Activated T-cell treated with anti-CD3 and anti-CD28 coated beads for 4 hours (primary cell): ENCODE measurements at regions not wholly inside any gene's neighbourhood (a gene's known extent, or its start where the extent isn't known, plus 50 kb on each side); places are given as distances from the start of the nearest gene placed in this dataset.

Source experiments
- DNase-seq: peaks from one replicate; pipeline ENCODE4 v3.0.0-alpha.2; 2020

DNA sequence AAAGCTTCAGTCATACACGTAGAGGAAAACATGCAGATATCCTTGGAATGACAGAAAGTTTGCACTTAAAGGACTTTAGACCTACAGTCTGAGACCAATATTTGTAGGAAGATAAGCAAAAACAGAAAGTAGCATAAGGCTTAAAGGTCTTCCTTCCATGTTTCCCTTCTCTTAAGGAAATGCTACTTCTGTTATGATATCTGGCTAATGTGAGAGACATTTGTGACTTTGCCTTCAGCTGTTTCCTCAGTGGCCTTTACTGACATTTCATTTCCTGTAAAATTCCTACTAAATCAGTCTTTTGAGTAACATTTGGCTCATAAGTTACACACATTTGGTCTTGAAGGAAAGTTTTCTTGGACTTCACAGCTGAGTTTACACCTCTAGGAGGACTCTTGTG lies 713.4 kb downstream of the TBC1D32 start:
- no peak for DNase-seq

DNA sequence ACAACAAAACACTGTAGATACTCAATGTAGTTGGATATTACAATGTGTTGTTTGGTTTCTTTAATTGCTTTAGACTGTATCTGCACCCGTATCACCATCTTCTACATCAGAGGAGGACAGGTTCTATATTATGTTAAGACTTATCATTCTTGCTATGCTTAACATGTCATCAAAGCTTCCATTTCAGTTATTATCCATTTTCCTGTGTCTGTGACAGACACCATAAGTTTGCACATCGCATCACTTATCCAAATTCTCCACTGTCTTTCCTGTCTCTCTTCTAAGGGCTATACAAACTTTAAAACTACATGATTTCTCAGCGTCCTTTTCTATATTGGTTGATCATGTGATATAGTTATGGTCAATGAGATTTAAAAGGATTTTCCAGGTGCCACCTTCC lies 719.0 kb downstream of the TBC1D32 start:
- no peak for DNase-seq

DNA sequence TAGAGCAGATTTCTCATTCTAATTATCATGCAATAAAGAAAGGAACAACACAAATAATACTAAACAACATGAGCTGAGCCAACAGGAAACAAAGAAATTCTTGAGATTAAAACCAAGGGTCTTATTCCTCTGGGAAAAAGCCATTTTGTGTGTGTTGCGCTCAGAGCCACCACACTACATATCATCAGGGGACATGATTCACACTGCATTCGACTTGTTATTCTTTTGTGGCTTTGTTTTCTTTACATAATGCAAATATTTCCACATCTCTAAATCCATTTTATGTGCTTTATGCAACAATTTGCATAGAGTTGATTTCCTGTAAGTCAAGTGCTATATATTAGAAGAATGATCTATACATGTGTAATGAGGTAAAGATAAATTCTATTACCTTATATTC lies 719.6 kb downstream of the TBC1D32 start:
- no peak for DNase-seq

DNA sequence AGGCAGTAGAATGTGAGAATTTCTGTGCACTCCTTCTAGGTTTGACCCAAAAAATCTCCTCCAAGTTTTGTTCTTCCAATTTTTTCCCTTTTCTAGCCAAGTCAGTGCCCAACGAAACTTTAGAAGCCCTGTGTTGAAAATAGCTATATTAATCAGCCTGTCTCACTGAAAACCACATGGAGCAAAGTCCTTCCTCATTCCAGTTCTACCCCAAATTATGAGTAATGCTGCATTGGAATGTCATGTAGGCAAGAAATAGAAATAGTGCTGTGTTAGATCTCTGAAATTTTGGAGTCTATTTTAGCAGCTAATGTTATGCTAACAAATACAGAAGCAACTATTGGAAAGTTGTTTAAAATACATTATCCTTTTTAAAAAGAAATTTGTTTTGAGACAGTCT lies 725.5 kb downstream of the TBC1D32 start:
- no peak for DNase-seq

DNA sequence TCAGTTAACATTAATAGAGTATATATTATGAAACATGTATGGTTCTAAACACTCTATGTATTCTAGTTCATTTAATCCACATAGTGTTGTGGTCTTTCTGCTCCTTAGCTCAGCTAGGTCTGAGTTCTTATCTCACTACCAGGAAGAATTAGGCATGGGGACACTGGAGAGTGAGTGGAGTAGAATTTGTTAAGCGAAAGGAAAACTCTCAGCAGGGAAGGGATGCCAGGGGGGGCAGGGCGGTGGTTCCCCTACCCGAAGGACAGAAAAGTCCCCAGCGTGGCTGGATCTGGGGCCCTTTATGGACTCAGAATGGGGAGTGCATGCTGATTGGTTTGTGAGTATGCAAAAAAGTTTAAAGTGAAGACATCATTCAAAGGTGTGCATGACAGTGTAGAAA lies 727.5 kb downstream of the TBC1D32 start:
- DNase-seq = no peak

DNA sequence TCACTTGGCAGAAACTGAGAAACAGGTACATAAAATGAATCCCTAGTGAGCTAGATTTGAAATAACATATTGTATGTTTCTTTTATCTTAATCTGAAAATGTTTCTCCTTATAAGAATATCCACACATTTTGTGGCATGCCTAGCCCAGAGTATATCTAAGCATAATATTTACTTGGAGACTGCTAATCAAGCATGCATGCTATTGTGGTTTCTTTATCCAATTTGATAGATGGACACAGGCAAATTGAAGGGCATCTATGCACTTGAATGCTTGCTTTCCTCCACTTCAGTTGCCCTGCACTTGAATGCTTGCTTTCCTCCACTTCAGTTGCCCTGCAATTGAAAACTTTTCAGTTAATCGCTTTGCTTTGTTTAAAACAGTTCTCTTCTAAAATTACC lies 729.8 kb downstream of the TBC1D32 start:
- DNase-seq = no peak

DNA sequence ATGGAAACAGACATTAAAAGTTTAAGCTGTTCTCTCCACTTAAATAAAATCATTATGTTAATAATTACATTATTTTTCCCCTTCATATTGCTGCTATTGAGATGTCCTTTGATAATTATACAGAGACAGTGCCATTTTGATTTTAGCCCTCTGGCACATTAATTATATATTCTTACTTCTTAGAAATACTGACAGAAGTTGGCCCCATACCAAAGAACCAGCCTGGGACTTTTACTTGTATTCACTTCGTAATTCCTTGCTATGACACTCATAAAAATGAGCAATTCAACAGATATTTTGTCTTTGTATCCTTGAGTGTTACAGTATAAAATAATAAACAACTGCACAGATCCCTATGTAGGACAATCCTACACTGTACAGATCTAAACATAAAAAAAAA lies 743.7 kb downstream of the TBC1D32 start:
- no peak for DNase-seq

DNA sequence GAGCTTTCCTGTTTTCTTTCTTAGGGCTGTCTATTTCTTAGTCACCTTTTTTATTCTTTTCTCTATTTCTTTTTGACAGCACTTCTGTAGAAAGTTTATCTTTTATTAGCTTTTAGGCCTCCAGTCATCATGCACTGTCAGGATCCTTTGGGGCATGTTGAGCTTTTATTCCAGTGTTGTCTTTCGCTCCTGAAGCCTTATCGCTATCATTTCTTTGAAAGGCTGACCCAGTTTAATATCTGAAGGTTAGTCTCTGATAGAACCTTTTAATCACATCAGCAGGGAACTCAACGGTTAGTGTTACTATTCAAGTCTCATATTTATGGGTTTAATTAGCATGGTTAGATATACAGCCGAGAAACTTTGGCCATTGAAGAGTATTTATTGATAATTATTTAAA lies 745.9 kb downstream of the TBC1D32 start:
- DNase-seq = no peak

DNA sequence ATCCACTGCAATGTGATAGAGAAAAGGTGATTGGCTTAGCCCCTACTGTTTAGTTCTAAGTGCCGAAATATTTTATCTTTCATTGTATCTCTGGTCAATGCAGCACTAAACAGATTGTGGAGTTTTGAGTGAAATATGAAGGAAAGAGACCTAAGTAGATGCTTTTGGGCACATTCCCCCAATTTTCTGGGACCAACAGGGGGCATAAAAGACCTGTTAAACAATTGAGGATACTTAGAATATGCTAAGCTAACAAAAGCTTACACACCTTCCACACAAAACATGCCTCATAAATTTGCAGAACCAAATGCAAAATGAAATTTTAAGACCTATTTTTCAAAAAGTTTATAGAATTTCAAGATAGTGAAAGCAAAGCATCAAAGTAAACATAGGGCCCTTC lies 746.9 kb downstream of the TBC1D32 start:
- no peak for DNase-seq

DNA sequence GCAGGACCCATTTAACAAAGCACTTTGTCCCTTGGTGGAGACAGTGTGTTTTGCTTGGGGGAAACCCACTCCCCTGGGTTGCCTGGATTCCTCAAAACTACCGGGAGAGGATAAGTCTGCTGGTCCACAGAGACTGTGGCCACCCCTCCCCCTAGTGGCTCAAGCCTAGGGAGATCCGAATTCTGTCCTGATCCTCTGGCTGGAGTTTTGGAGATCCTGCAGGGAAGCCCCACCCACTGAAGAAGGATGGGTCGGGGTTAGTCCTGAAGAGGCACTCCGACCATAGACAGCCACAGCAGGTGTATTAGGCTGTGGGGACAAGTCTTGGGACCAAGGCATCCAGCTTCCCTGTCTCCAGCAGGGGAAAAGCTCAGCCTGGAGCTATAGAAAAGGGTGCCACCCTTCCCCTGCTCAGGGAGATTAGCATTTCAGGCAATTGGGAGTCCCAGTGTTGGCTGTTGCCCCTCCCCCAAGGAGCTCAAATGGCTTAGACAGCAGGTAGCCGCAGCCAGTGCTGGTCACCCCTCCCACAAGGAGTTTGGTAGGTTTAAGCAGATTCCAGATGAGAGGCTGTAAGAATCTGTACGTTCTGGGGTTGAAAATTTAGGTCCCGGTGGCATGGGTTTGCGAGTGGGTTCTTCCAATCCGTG lies 750.0 kb downstream of the TBC1D32 start:
- no peak for DNase-seq

DNA sequence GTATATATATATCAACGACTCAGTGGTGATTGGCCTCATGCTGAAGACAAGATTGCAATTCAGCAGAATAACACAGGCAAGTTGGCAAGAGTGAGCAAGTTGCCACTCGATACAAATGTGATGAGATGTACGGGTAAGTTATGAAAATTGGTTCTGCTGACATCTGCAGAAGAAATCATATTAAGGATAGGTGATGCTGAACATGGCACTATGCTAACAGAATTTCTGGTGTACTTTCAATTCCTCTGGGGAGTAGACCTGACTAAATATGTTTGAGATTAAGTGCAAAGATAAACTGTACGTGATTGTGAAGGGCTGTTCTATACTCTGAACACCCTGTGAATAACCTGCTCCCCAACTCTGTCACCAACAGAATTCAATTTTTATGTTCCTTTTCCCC lies 758.2 kb downstream of the TBC1D32 start:
- no peak for DNase-seq

DNA sequence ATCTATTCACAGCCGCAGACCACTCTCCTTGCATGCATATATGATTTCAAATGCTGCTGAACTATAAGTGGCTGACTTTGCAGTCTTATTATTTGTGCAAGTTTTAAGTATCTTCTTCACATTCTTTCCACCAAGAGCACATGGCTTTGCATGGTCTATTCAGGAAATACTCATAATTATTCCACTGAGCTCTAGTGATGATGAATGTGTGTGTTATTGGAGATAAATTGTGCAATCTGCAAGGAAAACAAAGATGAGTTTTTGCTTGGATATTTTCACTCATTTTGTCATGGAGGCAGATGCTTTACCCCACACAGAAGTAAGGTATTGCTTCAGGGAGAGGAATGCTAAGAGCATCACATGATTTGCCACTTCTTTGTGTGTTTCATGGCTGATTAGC lies 764.6 kb downstream of the TBC1D32 start:
- DNase-seq = no peak

DNA sequence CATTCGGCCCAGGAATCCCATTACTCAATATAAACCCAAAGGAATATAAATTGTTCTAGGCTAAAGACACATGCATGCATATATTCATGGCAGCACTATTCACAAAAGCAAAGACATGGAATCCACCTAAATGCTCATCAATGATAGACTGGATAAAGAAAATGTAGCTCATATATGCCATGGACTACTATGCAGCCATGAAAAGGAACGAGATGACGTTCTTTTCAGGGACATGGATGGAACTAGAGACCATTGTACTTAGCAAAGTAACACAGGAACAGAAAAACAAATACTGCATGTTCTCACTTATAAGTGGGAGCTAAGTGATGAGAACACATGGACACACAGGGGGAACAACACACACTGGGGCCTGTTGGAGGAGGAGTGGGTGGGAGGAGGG lies 769.5 kb downstream of the TBC1D32 start:
- DNase-seq = no peak

DNA sequence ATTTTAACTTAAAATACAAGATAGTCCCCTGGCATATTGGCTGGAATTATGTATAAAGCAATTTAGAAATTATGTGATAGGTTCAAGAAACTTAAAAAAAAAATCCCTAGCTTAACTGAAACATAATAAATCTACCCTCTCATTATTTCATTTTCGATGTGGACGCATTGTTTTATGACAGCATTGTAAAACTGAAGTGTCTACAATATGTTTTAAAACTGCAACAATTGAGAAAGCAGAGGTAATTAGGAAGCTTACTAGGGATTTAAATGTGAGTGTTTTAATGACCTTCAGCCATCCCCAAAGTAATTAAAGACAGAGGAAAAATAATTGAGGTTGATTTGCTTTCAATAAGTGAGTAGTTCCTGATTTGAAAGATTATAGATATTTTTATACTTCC lies 776.0 kb downstream of the TBC1D32 start:
- DNase-seq = no peak

DNA sequence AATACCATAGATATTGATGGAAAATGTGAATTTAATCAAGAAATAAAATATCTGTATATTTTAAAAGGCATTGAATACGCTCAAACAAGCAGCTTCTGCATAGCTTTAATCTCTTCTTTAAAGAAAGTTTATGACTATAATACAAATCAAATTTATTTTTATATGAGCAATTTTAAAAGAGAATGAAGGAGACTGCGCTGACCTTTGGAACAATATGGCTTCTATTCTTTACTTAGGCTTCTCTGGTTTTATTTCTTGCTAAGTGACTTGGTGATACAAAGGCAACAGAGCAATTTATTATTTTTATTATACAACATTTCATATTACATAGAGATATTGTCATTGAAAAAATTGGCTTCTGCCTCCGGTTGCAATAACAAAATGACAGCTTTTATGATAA lies 776.7 kb downstream of the TBC1D32 start:
- no peak for DNase-seq

DNA sequence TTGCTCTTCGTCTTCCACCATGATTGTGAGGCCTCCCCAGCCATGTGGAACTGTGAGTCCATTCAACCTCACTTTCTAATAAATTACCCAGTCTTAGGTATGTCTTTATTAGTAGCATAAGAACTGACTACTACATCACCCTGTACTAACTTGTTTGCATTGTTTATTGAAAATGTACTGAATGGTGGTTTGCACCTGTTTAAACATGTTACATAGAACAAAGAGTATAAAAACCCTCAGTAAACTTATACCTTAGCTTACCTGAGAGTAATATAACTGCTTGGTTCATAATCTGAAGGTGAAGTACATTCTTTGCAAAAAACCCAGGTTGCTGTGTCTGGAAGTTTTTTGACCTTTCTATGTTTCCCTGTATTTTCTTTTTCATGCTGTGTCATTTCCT lies 777.8 kb downstream of the TBC1D32 start:
- DNase-seq = no peak

DNA sequence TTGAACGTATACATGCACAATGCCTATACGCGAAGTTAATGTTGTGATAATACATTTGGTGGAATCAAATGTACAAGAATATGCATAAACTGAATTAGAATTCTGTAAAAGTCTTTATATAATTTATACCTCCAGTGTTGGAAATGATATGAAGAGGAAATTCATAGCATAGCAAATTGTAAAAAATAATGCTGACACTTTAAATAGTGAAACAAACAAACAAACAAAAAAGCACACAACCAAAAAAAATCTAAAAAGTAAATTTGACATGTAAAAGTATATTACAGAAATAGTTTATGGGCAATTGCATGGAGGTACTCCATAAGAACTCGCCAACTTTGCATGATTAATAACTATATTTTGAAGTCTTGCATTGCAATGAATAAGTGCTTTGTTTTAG lies 780.9 kb downstream of the TBC1D32 start:
- DNase-seq = no peak

DNA sequence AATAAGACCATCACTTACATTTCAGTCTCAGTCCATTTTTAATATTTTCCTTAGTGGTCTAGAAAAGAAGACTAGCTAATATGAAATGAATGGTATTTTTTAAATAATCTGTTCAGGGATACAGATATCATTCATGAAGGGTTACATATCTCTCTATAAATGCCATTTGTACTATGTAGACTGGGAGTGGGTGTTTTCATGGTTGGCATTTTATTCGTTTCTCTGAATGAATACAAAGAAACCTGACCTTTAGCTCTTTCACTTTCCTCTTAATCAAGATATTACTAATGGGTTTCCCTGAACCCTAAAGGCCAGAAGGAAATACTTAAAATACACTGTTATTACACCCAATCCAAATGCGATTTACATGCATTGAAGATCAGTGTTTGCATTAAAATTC lies 788.9 kb downstream of the TBC1D32 start:
- no peak for DNase-seq

DNA sequence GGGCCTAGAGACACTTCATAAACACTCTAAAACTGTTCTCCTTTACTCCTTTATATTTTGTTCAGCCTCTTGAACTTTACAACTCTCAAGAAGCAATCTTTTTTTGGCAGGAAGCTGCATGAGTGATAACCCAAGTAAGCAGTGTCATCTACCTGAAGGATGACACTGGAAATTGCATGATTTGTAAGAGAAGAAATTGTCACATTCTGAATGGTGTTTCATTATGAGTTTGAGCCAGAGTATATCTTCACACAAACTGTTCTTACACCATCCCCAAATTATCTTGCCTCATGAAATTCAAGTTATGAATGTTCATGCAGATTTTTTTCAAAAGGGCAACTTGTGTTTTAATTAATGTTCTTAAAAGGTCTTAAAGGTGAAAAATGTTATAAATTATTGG lies 799.3 kb downstream of the TBC1D32 start:
- no peak for DNase-seq

DNA sequence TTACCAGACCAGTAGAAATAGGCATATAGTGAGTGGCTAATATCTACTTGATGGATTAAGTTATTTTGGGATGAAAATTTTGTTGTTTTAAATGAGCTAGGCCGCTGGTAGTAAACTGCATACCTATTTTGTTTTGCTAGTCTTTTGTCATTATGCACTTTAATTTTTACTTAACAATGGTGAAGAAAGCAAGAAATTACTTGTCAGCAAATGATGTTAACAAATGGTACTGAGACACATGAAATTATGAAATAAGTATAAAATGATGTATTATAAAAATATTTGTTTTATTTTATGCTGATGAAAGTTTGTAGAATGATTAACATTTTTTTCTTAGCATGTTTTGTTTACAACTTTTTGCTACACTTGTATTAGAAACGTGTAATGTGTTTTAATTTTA lies 807.7 kb downstream of the TBC1D32 start:
- no peak for DNase-seq

DNA sequence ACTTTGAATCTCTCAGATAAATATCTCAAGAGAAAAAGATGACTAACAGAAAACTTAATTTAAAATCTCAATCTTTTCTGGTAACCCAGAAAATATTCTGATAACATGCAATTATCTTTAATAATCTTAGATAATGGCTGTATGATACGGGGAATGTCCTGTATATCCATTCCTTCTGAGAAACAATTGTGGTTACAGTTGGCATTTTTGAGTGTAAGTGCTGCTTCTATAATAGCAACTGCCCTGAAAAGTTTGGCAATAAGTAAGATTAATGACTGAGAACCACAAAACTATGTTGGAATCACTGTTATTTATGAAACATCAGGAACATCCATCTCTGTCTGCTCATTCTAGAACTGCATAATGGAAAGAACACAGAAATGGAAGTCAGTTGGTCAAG lies 819.7 kb downstream of the TBC1D32 start:
- DNase-seq = no peak

DNA sequence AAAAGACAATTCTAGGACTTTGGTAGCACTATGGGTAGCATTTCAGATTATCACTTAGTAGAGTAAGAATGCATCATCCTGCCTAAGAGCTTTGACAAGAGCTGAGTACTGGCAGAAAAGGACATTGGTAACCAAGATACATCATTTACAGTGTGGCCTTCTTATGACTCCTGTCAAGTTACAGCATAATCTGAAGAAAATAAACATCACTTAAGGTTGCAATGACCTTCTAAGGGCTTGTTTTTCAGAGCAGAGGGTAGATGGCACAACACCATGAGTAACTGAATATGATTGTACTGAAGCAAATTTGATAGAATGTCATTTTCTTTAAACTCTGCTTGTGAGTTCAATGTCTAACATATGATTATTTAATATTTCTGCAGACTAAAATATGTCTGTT lies 822.6 kb downstream of the TBC1D32 start:
- no peak for DNase-seq

DNA sequence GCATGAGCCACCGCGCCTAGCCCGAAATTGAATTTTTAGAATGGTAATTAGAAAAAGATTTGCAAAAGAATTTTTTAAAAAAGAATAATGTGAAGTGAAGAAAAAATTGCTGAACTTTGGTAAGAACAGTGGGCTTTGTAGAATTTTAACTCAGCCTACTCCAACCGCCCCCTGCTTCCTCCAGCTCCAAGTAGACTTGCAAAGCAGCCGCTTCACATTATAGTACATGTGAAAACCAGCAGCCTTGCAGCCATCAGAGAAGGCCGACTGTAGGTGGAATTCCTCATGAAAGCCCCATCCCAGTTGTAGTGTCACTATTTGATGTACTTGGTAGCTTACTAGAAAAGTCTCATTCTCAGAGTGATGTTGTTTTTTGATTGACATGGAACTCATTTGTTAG lies 835.6 kb downstream of the TBC1D32 start:
- DNase-seq = no peak

DNA sequence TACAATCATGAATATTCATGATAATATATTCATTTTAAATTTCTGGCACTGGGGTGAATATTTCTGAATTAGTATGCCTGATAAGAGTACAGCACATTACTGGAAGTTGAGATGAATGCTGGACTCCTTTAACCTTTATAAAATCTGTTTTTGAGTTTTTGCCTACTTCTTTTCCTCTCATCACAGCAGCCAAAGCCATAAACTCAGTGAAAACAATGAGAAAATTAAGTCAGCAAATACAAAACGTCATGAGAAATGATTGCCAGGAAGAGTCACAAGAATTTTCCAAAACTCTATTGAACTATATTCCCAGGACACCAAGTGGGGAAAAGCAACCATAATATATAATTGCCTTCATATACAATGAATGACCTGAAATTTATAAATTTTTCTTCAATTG lies 837.6 kb downstream of the TBC1D32 start:
- DNase-seq = no peak

DNA sequence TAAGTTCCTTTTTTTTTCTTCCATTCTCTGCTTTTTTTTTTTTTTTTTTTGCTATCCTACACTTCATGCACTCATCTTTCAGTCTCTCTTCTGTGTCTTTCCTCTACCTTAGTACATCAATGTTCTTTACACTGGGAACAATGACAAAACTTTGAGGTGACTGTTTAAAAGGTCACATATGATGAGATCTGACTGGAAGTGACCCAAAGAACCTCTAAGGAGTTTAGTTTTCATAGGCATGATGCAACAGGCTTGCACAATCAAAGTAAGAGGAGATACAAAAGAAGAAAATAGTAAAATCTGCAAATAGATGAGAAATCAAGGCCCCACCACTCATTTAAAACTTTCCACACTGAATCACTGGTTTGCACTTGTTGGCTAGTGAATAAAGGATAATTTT lies 840.8 kb downstream of the TBC1D32 start:
- no peak for DNase-seq

DNA sequence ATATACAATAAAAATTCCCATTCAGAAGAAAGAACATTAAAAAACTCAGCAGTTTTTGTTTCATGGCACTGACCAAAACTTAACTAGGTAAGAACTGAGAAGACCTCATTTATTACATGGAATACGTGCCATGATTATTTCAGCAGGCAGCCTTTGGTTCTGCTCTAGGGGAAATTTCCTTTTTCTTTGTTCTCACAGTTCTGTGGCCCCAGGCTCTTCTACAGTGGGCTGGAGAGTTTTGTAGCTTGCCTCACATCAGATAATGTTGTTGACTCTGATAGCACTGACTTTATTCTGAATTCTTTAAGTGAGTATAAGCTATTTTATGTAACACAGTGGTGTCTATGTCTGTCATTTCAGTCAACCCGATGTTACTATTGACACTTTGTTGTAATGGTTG lies 844.3 kb downstream of the TBC1D32 start:
- no peak for DNase-seq
